GM23338 (cell line): ENCODE measurements at regions not wholly inside any gene's neighbourhood (a gene's known extent, or its start where the extent isn't known, plus 50 kb on each side); places are given as distances from the start of the nearest gene placed in this dataset.

ENCODE experiments used
- CREB1 ChIP-seq: fragments of 250-450 bp; sonication (Bioruptor Pico); IDR thresholded peaks from 2 replicates; pipeline ENCODE4 v1.5.0; 2020; ENCODE audit warnings: low read depth, mild to moderate bottlenecking, moderate library complexity
- EZH2 ChIP-seq: fragments of 200-600 bp; sonication (generic); IDR thresholded peaks from one replicate; pipeline ENCODE4 v1.8.0; 2017; ENCODE audit warnings: antibody characterized with exemption, mild to moderate bottlenecking, low read depth; ENCODE audit not compliant: unreplicated experiment
- EZH2phosphoT487 ChIP-seq: fragments of 200-600 bp; sonication (generic); IDR thresholded peaks from one replicate; pipeline ENCODE4 v1.8.1; 2018; ENCODE audit warnings: antibody characterized with exemption; ENCODE audit not compliant: unreplicated experiment
- JUNB ChIP-seq: IDR thresholded peaks from one replicate; pipeline ENCODE4 v1.6.1; 2016; ENCODE audit warnings: antibody characterized with exemption; ENCODE audit not compliant: unreplicated experiment
- NANOG ChIP-seq: IDR thresholded peaks from 2 replicates; pipeline ENCODE4 v1.6.1; 2016; ENCODE audit warnings: antibody characterized with exemption, borderline replicate concordance
- POLR2AphosphoS5 ChIP-seq: IDR thresholded peaks from 2 replicates; pipeline ENCODE4 v1.6.1; 2016; ENCODE audit warnings: antibody characterized with exemption, low read depth
- ZNF114 ChIP-seq: fragments of 250-450 bp; sonication (Bioruptor Pico); IDR thresholded peaks from 2 replicates; pipeline ENCODE4 v1.5.0; 2020; ENCODE audit warnings: mild to moderate bottlenecking, moderate library complexity
- ZNF462 ChIP-seq: fragments of 250-450 bp; sonication (Bioruptor Pico); IDR thresholded peaks from 2 replicates; pipeline ENCODE4 v1.5.0; 2020; ENCODE audit warnings: mild to moderate bottlenecking, moderate library complexity
- TF ChIP-seq, protein P1 (sequence below): IDR thresholded peaks from 2 replicates; pipeline ENCODE4 v1.6.1; 2016; ENCODE audit warnings: antibody characterized with exemption
- TF ChIP-seq, protein P2 (sequence below), 2 experiments: fragments of 200-600 bp in 1 of 2; sonication (generic) in 1 of 2; conservative IDR thresholded peaks; 2 replicates each; pipeline versions ENCODE4 v1.5.1 to v1.6.1; 2016 to 2017; ENCODE audit warnings: antibody characterized with exemption in 2 of 2, low read depth in 2 of 2, mild to moderate bottlenecking in 2 of 2, moderate library complexity in 1 of 2

- TF ChIP-seq ZNF462 (CRISPR knock-in tag) (no peak), POLR2AphosphoS5 (no peak), EZH2phosphoT487 (no peak), EZH2 (no peak), CREB1 (CRISPR knock-in tag) (no peak), ZNF114 (CRISPR knock-in tag) (no peak), JUNB (no peak), NANOG (no peak)
- TF ChIP-seq, protein P1, sequence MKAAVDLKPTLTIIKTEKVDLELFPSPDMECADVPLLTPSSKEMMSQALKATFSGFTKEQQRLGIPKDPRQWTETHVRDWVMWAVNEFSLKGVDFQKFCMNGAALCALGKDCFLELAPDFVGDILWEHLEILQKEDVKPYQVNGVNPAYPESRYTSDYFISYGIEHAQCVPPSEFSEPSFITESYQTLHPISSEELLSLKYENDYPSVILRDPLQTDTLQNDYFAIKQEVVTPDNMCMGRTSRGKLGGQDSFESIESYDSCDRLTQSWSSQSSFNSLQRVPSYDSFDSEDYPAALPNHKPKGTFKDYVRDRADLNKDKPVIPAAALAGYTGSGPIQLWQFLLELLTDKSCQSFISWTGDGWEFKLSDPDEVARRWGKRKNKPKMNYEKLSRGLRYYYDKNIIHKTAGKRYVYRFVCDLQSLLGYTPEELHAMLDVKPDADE: no peak
- TF ChIP-seq, protein P2, sequence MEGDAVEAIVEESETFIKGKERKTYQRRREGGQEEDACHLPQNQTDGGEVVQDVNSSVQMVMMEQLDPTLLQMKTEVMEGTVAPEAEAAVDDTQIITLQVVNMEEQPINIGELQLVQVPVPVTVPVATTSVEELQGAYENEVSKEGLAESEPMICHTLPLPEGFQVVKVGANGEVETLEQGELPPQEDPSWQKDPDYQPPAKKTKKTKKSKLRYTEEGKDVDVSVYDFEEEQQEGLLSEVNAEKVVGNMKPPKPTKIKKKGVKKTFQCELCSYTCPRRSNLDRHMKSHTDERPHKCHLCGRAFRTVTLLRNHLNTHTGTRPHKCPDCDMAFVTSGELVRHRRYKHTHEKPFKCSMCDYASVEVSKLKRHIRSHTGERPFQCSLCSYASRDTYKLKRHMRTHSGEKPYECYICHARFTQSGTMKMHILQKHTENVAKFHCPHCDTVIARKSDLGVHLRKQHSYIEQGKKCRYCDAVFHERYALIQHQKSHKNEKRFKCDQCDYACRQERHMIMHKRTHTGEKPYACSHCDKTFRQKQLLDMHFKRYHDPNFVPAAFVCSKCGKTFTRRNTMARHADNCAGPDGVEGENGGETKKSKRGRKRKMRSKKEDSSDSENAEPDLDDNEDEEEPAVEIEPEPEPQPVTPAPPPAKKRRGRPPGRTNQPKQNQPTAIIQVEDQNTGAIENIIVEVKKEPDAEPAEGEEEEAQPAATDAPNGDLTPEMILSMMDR (conservative IDR thresholded peaks at IDR 0.05; ENCODE audit: low read depth in 2 of 2): no peak
Observed at GRCh38 chrX:39247536-39247935, 446.3 kb downstream of the MID1IP1 start (continued).
